Retinal pigment epithelial cell (primary cell): ENCODE measurements at regions not wholly inside any gene's neighbourhood (a gene's known extent, or its start where the extent isn't known, plus 50 kb on each side); places are given as distances from the start of the nearest gene placed in this dataset.
A peak's percentile ranks its signal among the peaks of the same experiment; 100 is the strongest.

Experiments used
- DNase-seq: peaks from one replicate; pipeline ENCODE4 v3.0.0-alpha.2; 2010; ENCODE audit warnings: low read depth
- H3K4me3 ChIP-seq: 2 replicates; pipeline ENCODE4 v1.5.1; 2011; ENCODE audit warnings: mild to moderate bottlenecking, low read length, control low read depth, moderate library complexity
- TF ChIP-seq, protein P1 (sequence below): conservative IDR thresholded peaks from 2 replicates; pipeline ENCODE4 v1.5.1; 2011; ENCODE audit warnings: low read depth, low read length, control low read depth, inconsistent platforms

DNA sequence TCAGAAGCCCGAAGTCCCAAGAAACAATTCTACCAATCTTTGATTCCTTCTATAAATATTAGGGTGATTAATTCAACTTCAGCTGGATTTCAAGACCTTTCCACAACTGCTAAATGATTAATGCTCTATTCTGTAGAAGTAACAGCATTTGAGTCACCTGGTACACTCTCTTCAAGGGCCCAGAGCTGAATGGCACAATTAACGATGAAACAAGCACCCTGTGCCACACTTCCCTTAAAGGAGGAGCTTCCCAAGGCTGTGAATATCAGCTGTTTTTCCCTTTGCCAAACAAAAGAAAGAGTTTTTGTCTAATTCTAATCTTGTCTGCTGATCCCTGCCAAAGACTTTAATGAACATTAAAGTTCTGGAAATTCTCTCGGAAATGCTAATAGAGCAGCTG, 56.0 kb downstream of the BOD1L2 start:
- TF ChIP-seq, protein P1, sequence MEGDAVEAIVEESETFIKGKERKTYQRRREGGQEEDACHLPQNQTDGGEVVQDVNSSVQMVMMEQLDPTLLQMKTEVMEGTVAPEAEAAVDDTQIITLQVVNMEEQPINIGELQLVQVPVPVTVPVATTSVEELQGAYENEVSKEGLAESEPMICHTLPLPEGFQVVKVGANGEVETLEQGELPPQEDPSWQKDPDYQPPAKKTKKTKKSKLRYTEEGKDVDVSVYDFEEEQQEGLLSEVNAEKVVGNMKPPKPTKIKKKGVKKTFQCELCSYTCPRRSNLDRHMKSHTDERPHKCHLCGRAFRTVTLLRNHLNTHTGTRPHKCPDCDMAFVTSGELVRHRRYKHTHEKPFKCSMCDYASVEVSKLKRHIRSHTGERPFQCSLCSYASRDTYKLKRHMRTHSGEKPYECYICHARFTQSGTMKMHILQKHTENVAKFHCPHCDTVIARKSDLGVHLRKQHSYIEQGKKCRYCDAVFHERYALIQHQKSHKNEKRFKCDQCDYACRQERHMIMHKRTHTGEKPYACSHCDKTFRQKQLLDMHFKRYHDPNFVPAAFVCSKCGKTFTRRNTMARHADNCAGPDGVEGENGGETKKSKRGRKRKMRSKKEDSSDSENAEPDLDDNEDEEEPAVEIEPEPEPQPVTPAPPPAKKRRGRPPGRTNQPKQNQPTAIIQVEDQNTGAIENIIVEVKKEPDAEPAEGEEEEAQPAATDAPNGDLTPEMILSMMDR: no peak
- no peak for DNase-seq

DNA sequence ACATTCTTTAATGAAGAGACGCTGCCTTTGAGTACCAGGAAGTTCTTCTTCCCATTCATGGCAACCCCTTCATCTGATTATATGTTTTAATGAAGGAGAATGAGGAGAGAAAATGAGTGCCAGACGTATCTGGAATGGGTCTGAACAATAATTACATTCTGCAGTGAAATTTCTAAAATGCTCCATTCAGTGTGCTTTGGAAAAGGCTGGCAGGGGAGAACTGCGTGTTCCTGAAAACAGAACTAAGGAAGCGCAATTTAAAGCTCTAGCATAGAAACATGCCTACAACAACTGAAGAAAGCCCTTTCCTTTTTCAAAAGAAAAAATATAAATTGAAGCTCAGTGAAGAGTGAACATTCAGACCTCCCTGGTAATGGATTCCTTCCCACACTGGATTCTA, 58.8 kb downstream of the BOD1L2 start:
- TF ChIP-seq, protein P1: no peak
- no peak overlapping the region for H3K4me3 ChIP-seq
- DNase-seq: no peak

More for the DNA sequence above, 56.0 kb downstream of the BOD1L2 start:
- H3K4me3 ChIP-seq: no peak overlapping the region

DNA sequence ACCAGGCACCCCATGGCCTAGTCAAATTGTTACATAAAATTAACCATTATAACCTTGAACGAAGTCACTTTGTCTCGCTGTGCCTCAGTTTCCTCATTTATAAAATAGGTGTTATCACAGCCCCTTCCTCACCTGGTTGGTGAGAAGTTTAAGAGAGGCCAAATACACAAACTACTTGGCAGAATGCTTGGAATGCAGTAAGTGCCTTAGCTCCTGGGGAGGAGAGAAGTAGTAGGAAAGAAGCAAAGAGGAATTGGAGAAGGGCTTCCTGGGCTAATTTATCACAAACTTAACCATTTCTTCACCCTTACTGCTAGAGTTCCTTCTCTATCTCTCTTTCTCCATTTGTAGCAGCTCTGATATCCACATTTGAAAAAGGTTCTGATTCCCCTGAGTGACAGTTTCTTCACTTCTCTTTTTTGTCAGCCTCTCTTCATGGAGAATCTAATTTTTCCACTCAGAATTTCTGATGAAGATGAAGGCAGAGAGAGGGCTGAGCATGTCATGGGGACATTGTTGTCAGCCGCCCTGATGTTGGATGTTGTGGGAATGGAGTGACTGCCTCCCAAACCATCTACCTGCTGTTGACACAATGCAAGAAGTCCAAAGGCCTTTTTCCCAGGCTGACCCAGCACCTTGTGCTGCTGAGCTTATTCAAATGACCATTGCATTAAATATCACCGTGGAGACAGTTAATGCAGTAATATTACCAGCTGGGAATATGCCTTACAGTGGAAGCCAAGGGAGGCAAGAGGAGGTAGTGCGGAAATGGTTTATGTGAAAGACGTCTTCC, 60.4 kb downstream of the BOD1L2 start:
- H3K4me3 ChIP-seq: no peak overlapping the region
- DNase-seq: no peak
- TF ChIP-seq, protein P1: no peak

DNA sequence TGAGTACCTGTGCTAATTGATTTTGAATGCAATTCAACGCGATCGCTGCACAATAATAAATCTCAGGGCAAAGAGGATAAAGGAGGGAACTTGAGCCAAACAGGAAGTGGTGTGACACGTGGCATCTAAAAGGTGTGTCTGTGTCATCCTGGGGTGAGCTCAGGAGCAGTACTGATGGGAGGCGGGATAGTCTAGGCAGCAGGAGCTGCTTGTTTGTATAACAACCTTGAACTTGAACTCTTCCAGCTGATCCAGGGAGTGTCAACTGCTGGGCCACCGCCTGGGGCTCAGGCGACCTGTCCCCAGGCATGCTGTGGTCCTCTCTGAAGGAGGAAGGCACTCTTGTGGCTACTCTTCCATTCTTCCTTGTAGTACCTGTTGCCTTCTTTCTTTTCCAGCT, 61.2 kb downstream of the BOD1L2 start:
- no peak overlapping the region for H3K4me3 ChIP-seq
- no peak for DNase-seq
- TF ChIP-seq, protein P1: no peak

DNA sequence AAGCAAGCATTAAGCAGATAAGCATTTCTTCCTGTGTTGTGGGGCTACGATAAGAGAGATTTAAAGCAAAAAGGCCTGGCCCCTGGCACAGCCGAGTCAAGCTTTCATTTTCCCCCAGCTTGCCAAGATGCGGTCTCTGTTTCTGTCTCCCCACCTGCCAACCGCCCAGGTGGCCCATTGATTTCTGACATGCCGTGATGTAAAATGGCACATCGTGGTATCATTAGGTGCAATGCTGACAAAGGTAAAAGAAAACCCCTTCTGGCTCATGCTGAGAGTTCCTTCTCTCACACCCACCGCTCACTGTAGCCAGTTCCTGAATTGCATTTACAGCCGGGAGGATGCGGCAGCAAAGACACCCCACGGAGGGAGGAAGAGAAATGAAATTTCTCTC, 62.8 kb downstream of the BOD1L2 start:
- DNase-seq: no peak
- H3K4me3 ChIP-seq: no peak overlapping the region
- TF ChIP-seq, protein P1: no peak

DNA sequence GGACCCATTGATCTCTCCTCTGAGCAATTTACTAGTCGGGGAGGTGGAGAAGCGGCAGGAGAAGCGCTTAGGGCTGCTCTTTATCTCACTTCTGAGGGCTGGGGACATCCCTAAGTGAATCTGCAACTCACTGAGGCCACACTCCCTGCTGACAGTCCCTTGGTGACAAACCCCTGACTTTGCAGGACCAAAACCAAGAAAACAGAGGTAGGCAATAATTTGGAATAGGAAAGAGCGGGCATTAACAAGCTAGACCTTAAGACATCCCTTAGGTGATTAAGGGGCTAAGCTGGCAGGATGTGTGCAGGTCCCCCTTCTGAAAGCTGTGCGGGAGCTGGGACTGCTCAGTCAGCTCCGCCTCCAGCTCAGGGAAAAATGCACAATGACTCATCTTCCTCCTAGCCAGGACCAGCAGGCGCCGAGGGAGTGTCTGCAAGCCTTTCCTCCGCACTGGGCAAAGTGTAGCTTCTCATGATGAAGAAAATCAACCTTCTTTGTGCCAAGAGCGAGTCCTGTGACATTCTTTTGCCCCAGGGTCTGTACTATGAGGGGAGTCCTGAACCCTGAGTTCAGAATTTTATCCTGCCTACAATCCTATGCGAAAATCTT, 63.3 kb downstream of the BOD1L2 start:
- H3K4me3 ChIP-seq: no peak overlapping the region
- DNase-seq: peak; percentile 45
- TF ChIP-seq, protein P1: no peak
